CD4-positive, CD25-positive, alpha-beta regulatory T cell (primary cell): ENCODE measurements at regions not wholly inside any gene's neighbourhood (a gene's known extent, or its start where the extent isn't known, plus 50 kb on each side); places are given as distances from the start of the nearest gene placed in this dataset.
"Not testable (repeated sequence)": the region's sequence is repeated elsewhere in the genome, so short reads cannot be mapped to it uniquely, and the experiment has no call there.

Source experiments
- ATAC-seq, 2 donors: fragments of 150-1000 bp; cut with Tn5 transposase; one replicate each; pipeline ENCODE4 v1.10.0; 2021; ENCODE audit warnings: low read depth in 2 of 2, moderate number of reproducible peaks in 2 of 2, moderate library complexity in 1 of 2
- DNase-seq, 3 donors: peaks; one replicate each; pipeline versions ENCODE4 v3.0.0 to v3.0.0-alpha.2; 2012 to 2022; ENCODE audit warnings: mixed read lengths in 1 of 3
- H3K27ac ChIP-seq: one replicate; pipeline ENCODE4 v1.7.0; 2013; ENCODE audit warnings: mild to moderate bottlenecking, low read length; ENCODE audit not compliant: insufficient read depth, poor library complexity, severe bottlenecking
- H3K27me3 ChIP-seq: one replicate; pipeline ENCODE4 v1.7.0; 2013; ENCODE audit warnings: low read length; ENCODE audit not compliant: control insufficient read depth, insufficient read depth
- H3K36me3 ChIP-seq: one replicate; pipeline ENCODE4 v1.7.0; 2013; ENCODE audit warnings: mild to moderate bottlenecking, low read length, moderate library complexity; ENCODE audit not compliant: control insufficient read depth, insufficient read depth
- H3K4me1 ChIP-seq: 2 replicates; pipeline ENCODE4 v1.7.0; 2013; ENCODE audit warnings: mild to moderate bottlenecking, low read length; ENCODE audit not compliant: insufficient read depth, control insufficient read depth, poor library complexity, severe bottlenecking
- H3K4me3 ChIP-seq: one replicate; pipeline ENCODE4 v1.7.0; 2013; ENCODE audit warnings: low read depth, mild to moderate bottlenecking, low read length, moderate library complexity
- H3K9me3 ChIP-seq, 2 experiments: 1 replicate in 1 of 2; 2 replicates in 1 of 2; pipeline ENCODE4 v1.7.0; 2013; ENCODE audit warnings: low read length in 2 of 2, mild to moderate bottlenecking in 1 of 2, moderate library complexity in 1 of 2; ENCODE audit not compliant: control insufficient read depth in 2 of 2
- H3K27ac Mint-ChIP-seq, 3 donors: one replicate each; pipeline ENCODE4 v1.8.0; 2020 to 2022; ENCODE audit warnings: mild to moderate bottlenecking in 3 of 3, mixed read lengths in 3 of 3, moderate library complexity in 2 of 3
- H3K27me3 Mint-ChIP-seq: one replicate; pipeline ENCODE4 v1.8.0; 2022; ENCODE audit warnings: mild to moderate bottlenecking, mixed read lengths
- H3K36me3 Mint-ChIP-seq: one replicate; pipeline ENCODE4 v1.8.0; 2020; ENCODE audit warnings: mixed read lengths
- H3K4me1 Mint-ChIP-seq, 4 donors: one replicate each; pipeline ENCODE4 v1.8.0; 2020 to 2022; ENCODE audit warnings: mixed read lengths in 4 of 4, mild to moderate bottlenecking in 1 of 4
- H3K4me3 Mint-ChIP-seq, 4 donors: one replicate each; pipeline ENCODE4 v1.8.0; 2020 to 2022; ENCODE audit warnings: mild to moderate bottlenecking in 4 of 4, mixed read lengths in 4 of 4, moderate library complexity in 3 of 4
- H3K9me3 Mint-ChIP-seq, 7 donors: one replicate each; pipeline ENCODE4 v1.8.0; 2020 to 2022; ENCODE audit warnings: mixed read lengths in 7 of 7, mild to moderate bottlenecking in 3 of 7, moderate library complexity in 2 of 7

DNA sequence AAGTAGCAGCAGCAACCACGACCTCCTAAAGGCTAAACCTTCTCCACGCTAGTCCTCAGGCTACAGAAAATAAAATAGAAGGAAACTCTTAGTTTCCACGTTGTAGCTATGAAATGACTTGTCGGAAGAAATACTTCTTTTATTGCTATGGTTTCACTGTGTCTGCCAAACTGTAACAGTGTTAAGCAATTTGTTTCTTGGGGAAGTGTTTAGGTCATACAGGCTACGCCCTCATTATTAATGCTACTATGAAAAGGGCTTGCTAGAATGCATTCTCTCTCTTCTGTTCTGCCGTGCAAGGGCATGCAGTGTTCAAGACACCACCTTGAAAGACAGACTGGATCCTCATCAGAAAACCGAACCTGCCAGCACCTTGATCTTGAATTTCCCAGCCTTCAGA is 462.7 kb downstream of the PLOD2 start:
- Mint-ChIP-seq H3K27me3 (no peaks in the 10 kb centered on the region), H3K4me1 (no peaks in the 10 kb centered on the region), H3K9me3 (peaks cover 0 to 4% (median 0%) of the 10 kb centered on the region in 7 donors), H3K4me3 (no peak overlapping the region), H3K27ac (no peak overlapping the region), H3K36me3 (no peaks in the 10 kb centered on the region)
- no peak overlapping the region for H3K4me3 ChIP-seq
- H3K4me1 ChIP-seq: no peaks in the 10 kb centered on the region
- ATAC-seq: no peak
- H3K27me3 ChIP-seq: no peaks in the 10 kb centered on the region
- no peaks in the 10 kb centered on the region for H3K36me3 ChIP-seq
- no peak overlapping the region for H3K27ac ChIP-seq
- DNase-seq: no peak
- H3K9me3 ChIP-seq: no peaks in the 10 kb centered on the region

DNA sequence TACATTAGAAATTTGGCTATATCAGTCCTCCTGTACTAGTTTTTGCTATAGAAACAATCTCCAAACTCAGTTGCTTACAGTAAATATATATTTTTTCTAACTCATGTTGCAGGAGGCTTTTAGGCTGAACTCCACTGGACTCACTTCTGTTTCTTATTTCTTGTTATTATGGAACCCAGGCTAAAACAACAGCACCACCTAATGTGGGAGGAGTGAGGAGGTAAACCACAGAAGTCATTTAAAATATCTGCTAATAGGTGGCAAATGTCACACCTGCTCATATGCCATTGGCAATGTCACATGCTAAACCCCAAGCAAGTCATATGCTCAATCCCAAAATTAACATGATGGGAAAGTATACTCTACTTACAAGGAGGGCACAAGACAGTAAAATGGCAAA is 462.2 kb downstream of the PLOD2 start:
- Mint-ChIP-seq H3K27me3 (no peaks in the 10 kb centered on the region), H3K4me3 (no peak overlapping the region), H3K27ac (no peak overlapping the region), H3K9me3 (peaks cover 0 to 4% (median 0%) of the 10 kb centered on the region in 7 donors), H3K36me3 (no peaks in the 10 kb centered on the region), H3K4me1 (no peaks in the 10 kb centered on the region)
- ATAC-seq (no peak), DNase-seq (no peak)
- no peaks in the 10 kb centered on the region for H3K27me3 ChIP-seq
- no peaks in the 10 kb centered on the region for H3K36me3 ChIP-seq
- no peaks in the 10 kb centered on the region for H3K9me3 ChIP-seq
- no peaks in the 10 kb centered on the region for H3K4me1 ChIP-seq
- H3K4me3 ChIP-seq: no peak overlapping the region
- H3K27ac ChIP-seq: no peak overlapping the region

DNA sequence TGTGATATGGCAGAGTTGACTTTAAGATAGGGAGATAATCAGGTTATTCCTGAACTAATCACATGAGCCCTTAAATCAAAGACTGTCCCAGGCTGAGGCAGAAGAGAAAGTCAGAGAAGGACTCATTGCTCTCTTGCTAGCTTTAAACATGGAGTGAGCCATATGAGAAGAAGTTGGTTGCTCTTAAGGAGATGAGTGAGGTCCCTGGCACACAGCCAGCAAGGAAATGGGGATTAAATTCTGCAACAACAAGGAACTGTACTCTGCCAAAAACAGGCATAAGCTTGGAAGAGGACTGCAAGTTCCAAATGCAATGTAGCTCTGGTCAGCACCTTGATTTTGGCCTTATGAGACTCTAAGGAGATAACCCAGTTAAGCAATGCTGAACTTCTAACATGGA is 457.0 kb downstream of the PLOD2 start:
- Mint-ChIP-seq H3K4me3 (no peak overlapping the region), H3K9me3 (peaks cover 0 to 4% (median 0%) of the 10 kb centered on the region in 7 donors), H3K36me3 (no peaks in the 10 kb centered on the region), H3K27me3 (no peaks in the 10 kb centered on the region), H3K4me1 (no peaks in the 10 kb centered on the region), H3K27ac (no peak overlapping the region)
- no peak overlapping the region for H3K4me3 ChIP-seq
- H3K4me1 ChIP-seq: no peaks in the 10 kb centered on the region
- H3K9me3 ChIP-seq: no peaks in the 10 kb centered on the region
- DNase-seq (no peak), ATAC-seq (no peak)
- no peak overlapping the region for H3K27ac ChIP-seq
- H3K36me3 ChIP-seq: no peaks in the 10 kb centered on the region
- H3K27me3 ChIP-seq: no peaks in the 10 kb centered on the region

DNA sequence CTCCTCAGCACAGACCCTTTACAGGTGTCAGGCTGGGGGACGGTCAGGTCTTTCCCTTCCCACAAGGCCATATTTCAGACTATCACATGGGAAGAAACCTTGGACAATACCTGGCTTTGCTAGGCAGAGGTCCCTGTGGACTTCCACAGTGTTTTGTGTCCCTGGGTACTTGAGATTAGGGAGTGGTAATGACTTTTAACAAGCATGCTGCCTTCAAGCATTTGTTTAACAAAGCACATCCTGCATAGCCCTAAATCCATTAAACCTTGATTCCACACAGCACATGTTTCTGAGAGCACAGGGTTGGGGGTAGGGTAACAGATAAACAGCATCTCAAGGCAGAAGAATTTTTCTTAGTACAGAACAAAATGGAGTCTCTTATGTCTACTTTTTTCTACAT is 451.2 kb downstream of the PLOD2 start:
- DNase-seq, H3K4me3 Mint-ChIP-seq, H3K4me1 ChIP-seq, H3K9me3 ChIP-seq, ATAC-seq, H3K4me3 ChIP-seq, H3K36me3 Mint-ChIP-seq, H3K27ac Mint-ChIP-seq, H3K4me1 Mint-ChIP-seq, H3K27me3 Mint-ChIP-seq, H3K27me3 ChIP-seq, H3K36me3 ChIP-seq, H3K9me3 Mint-ChIP-seq, H3K27ac ChIP-seq: not testable (repeated sequence)

DNA sequence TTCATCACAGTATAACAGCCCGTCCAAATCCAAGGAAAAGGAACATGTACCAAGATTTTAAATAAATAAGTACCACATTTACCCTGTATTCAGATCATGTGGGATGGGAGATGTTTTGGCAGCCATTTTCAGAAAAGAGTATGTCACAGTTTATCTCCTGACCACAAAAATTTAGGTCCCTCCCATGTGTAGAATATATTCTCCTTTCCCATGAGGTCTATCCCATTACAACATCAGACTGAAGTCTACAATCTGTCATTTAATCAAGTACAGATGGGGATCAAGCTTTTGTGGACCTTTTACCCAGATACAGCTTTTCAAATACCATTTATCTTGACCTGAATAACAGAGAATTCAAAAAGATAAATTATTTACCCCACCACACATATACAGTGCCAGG is 444.5 kb downstream of the PLOD2 start:
- H3K27ac Mint-ChIP-seq: no peak overlapping the region
- H3K27ac ChIP-seq: no peak overlapping the region
- H3K4me1 Mint-ChIP-seq: no peaks in the 10 kb centered on the region
- DNase-seq: no peak
- H3K36me3 ChIP-seq: no peaks in the 10 kb centered on the region
- ATAC-seq: no peak
- H3K27me3 ChIP-seq: no peaks in the 10 kb centered on the region
- H3K36me3 Mint-ChIP-seq: no peaks in the 10 kb centered on the region
- H3K9me3 ChIP-seq: no peaks in the 10 kb centered on the region
- H3K4me1 ChIP-seq: no peaks in the 10 kb centered on the region
- H3K27me3 Mint-ChIP-seq: no peaks in the 10 kb centered on the region
- no peak overlapping the region for H3K4me3 ChIP-seq
- no peak overlapping the region for H3K4me3 Mint-ChIP-seq
- peaks cover 0 to 7% (median under 1%) of the 10 kb centered on the region in 7 donors for H3K9me3 Mint-ChIP-seq

DNA sequence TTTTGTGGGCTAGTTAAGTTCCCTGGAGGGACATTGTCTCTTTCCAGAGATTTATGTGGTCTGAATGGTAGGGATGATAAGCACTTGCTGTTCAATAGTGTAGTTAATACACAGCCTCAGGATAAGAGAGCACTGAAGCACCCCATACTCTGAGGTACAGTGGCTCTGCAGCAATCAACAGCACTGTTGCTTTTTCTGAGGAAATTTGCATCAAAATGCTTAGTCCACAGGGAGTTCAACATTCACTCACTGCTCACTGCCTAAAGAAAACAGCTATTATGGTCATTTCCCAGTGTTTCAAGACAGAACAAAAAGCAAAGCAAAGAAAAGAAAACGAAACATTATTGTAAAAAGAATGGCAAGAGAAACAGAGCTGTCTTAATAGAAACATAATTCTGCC is 441.9 kb downstream of the PLOD2 start:
- Histone ChIP-seq H3K4me1 (no peaks in the 10 kb centered on the region), H3K36me3 (no peaks in the 10 kb centered on the region), H3K9me3 (no peaks in the 10 kb centered on the region), H3K4me3 (no peak overlapping the region), H3K27ac (no peak overlapping the region), H3K27me3 (no peaks in the 10 kb centered on the region)
- DNase-seq: no peak
- no peak overlapping the region for H3K27ac Mint-ChIP-seq
- no peak for ATAC-seq
- no peaks in the 10 kb centered on the region for H3K4me1 Mint-ChIP-seq
- H3K36me3 Mint-ChIP-seq: no peaks in the 10 kb centered on the region
- no peak overlapping the region for H3K4me3 Mint-ChIP-seq
- no peaks in the 10 kb centered on the region for H3K27me3 Mint-ChIP-seq
- H3K9me3 Mint-ChIP-seq: peaks cover 0 to 7% (median 0%) of the 10 kb centered on the region in 7 donors

DNA sequence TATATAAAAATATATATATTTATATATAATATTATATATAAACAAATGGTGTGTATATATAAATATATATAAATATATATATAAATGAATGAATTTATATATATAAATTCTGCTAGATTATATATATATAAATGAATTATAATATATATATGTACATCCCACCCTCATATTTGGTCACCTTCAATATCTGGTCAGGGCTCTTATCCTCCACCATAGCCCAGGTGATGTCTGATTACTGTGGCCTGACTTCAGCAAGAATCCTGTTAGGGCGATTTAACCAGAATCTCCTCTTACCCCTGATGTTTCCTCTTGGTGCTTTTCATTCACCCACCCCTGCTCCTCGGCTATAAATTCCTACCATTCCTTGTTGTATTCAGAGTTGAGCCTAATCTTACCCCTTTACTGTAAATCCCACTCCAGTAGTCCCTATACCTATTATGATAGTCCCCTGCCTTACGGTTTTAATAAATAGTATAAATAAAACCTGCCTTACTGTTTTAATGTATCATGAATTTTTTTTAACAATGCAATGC is 439.6 kb downstream of the PLOD2 start:
- Histone ChIP-seq H3K9me3 (no peaks in the 10 kb centered on the region), H3K27ac (no peak overlapping the region), H3K36me3 (no peaks in the 10 kb centered on the region), H3K27me3 (no peaks in the 10 kb centered on the region), H3K4me1 (no peaks in the 10 kb centered on the region), H3K4me3 (no peak overlapping the region)
- no peak overlapping the region for H3K4me3 Mint-ChIP-seq
- no peaks in the 10 kb centered on the region for H3K4me1 Mint-ChIP-seq
- H3K27me3 Mint-ChIP-seq: no peaks in the 10 kb centered on the region
- ATAC-seq: no peak
- no peaks in the 10 kb centered on the region for H3K36me3 Mint-ChIP-seq
- no peak for DNase-seq
- H3K27ac Mint-ChIP-seq: no peak overlapping the region
- H3K9me3 Mint-ChIP-seq: peaks cover 0 to 7% (median 2%) of the 10 kb centered on the region in 7 donors

DNA sequence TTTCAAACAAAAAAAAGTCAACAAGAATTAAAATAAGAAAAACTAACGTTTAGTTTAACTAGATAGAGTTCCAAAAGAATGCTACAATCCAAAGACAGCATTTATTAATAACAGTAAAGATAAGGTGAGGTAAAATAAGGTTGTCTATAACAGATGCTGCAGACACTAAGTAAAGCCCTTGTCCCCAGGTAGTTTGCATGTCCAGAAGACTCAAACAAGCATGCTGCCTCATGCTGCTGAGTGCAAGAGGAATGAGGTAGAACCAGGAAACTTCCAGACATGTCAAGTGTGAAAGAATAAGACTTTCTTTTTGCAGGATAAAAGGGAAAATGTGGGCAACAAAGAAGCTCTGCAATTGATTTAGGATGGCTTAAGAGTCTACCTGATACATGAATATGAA is 439.2 kb downstream of the PLOD2 start:
- H3K9me3 Mint-ChIP-seq: peaks cover 0 to 7% (median 3%) of the 10 kb centered on the region in 7 donors
- Histone ChIP-seq H3K27me3 (no peaks in the 10 kb centered on the region), H3K27ac (no peak overlapping the region), H3K9me3 (no peaks in the 10 kb centered on the region), H3K4me3 (no peak overlapping the region), H3K4me1 (no peaks in the 10 kb centered on the region), H3K36me3 (no peaks in the 10 kb centered on the region)
- DNase-seq (no peak), ATAC-seq (no peak)
- H3K27ac Mint-ChIP-seq: no peak overlapping the region
- H3K4me1 Mint-ChIP-seq: no peaks in the 10 kb centered on the region
- H3K36me3 Mint-ChIP-seq: no peaks in the 10 kb centered on the region
- H3K4me3 Mint-ChIP-seq: no peak overlapping the region
- H3K27me3 Mint-ChIP-seq: no peaks in the 10 kb centered on the region
